ENCODE measurements at regions not wholly inside any gene's neighbourhood (a gene's known extent, or its start where the extent isn't known, plus 50 kb on each side); places are given as distances from the start of the nearest gene placed in this dataset.
"Not testable (repeated sequence)": the region's sequence is repeated elsewhere in the genome, so short reads cannot be mapped to it uniquely, and the experiment has no call there.

DNA sequence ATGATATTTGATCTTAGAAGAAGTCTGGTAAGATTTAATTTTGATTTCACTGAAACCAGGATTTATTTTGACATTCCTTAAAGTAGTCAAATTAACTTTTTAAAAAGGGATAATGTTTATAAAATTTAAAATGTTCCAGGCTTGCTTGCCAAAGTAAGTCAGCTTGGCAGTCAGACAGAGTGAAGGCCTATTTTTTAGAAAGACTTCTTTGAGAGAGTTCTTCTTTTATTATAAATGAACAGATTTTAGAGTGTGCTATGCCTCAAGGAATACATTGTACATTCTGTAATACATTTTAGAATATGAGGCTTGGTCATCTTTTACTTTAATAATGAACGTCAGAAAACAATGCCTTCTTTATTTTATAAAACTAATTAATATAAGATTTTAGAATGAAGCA, 138.7 kb downstream of the DISP1 start:
- no peak for DNase-seq

DNA sequence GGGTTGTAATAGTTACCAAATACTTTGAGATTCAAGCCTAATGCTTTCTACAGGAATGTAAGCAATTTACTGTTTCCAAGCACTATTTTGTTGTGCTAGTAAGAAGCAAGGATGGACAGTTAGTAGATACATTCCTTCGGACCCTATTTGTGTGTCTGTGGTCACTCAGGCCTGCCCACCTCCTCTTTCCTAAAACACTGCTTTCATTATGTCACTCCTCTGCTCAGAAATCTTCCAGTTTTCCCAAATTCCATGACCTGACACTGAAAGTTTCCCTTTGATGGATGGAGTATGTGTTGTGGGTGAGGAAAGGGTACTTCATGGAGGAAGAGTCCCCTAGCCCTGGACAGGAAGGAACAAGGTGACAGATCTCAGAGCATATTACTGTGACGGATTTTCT, 141.1 kb downstream of the DISP1 start:
- DNase-seq = no peak

DNA sequence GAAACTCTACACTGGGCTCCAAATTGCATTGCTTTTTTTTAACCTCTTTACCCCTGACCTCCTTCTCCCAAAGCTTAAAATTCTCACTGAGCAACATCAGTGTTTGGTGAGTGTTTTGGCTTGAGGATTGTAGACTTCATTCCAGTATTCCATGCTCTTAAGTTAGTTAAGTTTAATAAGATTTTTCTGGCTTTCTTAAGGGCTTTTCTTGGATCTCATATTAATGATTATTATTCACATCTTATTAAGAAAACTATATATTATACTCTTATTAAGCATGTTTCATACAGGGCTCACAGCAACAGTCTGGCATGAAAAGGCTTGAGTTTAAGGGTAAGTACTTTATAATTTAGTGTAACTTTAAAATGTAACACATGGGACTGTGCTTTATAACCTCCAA, 141.8 kb downstream of the DISP1 start:
- DNase-seq = no peak

DNA sequence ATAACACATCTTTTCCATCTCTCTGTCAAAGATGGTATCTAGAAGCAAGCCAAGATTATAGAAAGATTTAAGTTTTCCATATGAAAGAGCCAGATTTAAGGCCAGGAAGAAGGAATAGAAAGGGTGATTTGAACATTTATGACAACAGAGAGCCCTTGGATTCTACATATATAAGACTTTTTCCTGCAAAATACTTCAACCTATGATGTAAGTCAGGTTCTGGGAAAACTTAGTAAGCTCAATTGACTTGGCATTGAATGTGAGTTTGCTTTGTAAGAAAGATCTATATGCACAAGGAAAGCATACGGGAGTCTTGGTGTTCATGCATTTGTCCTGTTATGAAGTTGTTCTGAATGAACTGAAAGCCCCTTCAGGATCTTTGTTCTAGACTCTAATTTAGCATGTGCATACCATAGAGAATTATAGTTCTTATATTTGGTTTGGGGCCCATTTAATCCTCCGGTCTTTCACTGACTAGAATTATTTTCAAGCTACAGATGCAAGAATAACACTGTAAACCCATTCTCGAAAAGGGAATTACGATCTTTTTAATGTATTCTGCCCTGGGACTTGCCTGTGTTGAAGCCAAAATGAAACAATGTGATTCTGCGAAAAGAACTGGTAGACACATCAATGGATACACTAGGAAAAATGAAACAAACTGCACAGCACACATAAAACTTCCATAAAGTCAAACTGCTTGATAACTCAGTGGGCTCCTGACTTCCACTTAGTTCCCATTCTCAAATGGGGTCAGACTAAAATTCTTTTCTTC, 152.8 kb downstream of the DISP1 start:
- no peak for DNase-seq

DNA sequence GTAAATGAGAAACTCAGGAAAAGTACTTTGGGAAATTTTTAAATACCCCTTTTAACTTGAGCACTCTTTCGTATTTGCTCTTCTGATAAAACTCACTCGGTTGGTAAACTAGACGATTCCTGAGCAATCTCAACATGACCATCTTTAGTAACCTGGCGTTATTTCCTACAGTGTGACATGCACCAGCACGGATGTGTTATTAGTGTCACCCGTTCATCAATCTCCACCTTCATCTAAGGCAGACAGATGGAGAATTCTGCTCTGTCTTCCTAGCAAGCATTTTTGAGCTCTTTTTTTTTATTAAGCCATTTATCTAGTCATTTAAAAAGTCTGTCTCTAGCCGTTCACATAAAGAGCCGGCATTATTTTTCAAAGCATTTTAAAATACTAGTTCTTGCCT, 155.2 kb downstream of the DISP1 start:
- no peak for DNase-seq

DNA sequence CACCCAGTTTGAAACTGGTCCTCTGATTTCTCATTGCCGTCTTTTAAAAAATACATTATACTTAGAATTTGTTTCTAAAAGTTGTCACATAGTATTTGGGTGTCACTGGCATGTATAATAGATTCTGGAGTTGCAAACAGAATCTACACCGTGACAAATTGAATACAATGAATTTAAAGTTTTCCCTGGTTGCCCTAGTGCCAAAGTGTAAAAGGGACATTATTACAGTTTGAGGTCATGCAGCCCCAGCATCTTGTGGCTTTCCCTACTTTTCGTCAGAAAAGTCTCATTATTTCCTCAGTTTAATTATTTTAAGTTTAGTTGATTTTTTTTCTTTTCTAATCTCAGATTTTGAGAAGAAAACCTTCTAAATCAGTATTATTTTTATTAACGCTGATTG, 155.9 kb downstream of the DISP1 start:
- DNase-seq = no peak

DNA sequence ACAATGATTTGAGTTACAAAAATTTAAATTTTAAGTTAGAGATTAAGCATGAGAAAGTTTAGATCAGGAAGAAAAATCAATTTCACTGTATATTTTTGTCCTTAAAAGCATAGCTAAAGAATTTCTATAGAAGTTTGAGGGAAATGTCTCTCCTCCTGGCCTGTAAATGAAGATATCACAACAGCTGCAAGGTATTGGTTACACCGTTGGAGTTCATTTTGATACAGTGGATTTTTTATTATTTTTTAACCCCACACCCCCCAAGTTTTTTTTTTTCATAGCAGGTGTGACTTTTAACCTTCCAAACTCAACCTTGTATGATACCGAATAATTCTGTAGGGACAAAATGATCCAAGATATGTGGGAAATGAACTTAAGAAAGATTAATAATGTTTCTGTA, 156.3 kb downstream of the DISP1 start:
- no peak for DNase-seq

DNA sequence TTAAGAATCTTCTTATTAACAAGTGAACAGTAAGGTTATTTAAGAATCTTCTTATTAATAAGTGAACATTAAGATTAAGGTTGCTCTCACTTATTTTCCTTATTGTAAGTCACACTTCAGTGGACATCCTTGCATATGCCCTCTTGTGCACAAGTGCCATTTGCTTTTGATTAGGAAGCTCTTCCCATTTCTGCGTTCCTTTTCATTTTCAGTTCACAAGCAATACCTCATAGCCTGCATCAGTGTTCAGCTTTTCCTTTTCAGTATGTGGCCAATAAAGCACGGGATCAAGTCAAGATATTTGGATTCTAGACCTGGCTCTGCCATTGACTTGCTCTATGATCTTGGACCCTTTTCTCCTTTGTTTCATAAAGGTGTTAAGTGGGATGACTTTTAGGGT, 158.7 kb downstream of the DISP1 start:
- DNase-seq = no peak

DNA sequence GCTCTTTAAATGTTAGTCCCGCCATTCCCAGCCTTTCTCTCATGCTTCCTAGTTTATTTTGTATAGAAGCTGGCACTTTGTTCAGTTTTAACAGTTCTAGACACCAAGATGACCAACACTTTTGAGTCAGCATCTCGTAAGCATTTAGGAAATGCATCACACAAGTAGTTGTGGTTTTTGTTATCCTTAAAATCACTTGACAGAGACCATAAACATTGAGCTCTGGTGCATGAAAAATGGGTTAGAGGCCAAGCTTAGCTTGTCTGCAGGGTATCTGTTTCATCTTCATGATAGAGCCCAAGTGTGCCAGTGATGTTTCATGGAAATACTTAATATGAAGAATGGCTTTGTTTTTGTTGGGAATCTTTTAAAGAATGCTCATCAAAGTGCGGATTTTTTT, 159.7 kb downstream of the DISP1 start:
- DNase-seq = no peak

DNA sequence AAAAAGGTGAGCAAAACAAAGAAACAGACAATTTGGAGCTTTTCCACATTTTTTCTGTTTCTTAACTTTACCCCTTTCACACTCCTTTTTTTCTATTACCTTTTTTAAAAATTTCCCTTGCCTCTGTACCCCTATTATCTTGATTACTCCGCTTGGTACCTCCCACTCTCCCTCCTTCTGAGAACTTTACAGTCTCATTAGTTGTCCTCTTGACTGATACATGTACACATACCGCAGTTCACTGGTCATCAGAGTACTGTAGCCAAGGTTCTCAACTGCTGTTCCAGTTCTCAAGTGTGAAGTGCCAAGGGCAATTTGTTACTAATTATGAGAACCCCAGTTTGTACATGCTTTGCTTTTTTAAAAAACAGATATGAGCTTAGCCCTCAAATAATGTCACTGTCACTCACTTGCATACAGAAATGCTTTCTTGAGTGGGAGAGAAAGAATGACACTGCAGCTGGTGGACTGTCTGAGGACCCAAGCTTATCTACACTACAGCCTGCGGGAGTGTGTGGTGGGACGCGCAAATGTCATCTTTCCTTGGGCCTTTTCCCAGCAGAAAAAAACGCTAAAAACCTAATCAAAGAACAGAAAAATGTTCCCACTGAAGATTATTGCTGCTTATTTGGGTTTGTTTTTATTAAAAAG, 160.8 kb downstream of the DISP1 start:
- DNase-seq = no peak

DNA sequence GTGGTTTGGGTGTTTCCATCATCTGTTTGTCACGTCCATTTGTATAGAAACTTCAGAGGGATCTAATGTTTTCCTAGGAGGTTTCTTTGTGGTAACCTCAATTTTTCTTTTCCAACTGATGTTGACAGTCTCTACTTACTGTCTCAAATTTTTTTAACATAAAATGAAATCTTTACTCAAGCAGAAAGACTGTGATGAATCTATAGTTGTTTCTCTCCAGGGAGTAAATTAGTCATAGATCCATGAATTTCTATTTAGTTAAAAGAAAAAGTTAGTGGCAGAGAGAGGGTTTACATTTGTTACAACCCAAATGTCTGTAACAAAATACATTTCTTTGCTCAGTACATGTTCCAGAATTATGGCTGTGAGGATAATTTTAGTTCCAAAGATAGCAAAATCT, 161.6 kb downstream of the DISP1 start:
- no peak for DNase-seq

DNA sequence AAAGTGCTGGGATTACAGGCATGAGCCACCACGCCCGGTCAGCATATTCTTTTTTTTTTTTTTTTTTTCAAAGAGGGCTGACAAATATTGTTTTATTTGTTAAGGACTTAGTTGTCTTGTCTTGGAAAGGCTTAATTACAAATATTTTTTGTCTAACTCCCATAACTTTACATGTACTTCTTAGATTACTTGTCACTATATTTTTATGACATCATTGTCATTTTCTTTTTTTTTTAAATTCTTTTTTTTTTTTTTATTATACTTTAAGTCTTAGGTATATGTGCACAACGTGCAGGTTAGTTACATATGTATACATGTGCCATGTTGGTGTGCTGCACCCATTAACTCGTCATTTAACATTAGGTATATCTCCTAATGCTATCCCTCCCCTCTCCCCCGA, 162.5 kb downstream of the DISP1 start:
- DNase-seq = not testable (repeated sequence)

DNA sequence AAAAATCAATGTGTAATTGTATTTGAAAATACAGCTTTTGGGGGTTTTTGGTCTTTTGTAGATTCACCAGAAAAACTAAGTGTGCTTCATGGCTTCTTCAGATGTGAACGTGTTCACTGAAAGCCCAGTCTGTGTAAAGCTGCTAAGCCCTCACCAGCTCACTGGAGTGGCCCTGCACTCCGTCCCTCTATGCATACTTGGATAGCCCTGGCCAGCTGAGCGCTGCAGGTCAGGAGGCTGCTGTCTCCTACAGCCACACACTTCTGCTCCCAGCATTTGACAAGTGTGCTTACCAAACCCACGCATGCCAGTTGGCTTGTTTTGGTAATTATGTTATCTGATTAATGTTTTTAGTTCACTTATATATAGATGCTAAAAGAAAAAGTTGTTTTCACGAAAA, 163.5 kb downstream of the TLR5 start:
- DNase-seq = no peak

DNA sequence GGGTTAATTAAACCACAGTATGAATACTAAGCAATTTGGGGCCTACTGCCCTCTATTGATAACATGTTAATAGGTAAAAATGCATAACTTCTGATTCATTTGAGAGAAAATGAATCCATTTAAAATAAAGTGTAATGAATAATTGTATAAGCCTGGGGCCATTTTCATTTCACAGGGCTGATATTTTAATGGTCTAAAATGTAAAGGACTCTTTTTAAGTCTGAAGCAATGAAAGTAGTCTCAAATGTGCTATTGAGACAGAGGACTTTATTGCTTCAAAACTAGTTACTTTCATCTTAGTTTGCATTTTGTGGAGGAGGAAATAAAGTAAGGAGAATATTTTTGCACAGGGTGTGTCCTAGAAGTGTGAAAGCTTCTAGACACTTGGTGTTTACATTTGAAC, 155.4 kb downstream of the TLR5 start:
- DNase-seq = no peak

DNA sequence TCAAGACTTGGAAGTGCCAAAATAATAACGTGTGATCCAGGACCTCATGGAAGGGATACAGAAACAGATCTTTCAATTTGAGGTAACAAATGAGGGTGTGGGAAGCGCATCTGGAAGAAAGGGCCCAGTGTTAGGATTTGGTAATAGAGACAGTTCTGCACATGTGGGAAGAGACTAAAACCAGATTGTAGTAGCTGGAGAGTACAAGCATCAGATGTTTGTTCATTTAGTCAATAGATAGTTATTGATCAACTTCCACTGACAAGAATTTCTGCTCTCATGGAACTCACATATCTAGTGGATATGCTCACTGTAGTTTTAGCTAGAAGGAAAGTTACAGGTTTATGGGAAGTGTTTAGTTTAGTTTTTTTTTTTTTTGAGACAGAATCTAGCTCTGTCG, 153.6 kb downstream of the TLR5 start:
- DNase-seq = no peak

DNA sequence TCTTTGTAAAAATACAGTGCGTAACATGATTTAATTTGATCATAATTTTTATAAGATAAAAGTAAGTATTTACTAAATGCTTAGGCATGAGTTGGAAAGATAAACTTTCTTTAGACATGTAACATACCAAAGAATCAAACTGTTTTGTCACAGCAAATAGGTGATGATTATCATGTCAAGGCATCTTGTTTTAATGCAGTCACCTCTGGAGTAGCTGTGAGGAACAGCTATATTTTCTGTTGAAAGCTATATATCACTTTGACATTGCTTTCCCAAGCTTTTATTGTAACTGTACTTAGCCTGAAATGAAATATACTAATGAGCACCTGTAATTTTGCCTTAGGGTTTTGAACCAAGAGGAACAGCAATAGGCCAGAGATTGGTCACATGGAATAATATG, 151.9 kb downstream of the TLR5 start:
- DNase-seq = no peak

DNA sequence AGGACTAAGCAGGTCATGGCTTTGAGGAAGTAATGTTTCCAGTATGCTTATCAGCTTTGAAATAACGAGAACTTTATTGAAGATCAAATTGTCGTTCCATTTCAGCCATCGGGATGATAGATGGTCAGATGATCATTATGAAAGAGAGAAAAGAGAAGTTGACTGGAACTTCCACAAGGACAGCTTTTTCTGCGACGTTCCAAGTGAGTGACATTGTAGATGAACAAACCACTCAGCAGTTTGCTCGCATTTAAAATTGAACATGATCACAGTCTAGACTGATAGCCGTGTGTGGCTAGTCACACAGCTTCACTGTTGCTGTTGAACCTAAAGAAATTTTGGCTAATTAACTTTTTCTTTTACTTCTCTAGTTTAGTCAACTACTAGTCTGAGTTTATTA, 151.1 kb downstream of the TLR5 start:
- DNase-seq = no peak

DNA sequence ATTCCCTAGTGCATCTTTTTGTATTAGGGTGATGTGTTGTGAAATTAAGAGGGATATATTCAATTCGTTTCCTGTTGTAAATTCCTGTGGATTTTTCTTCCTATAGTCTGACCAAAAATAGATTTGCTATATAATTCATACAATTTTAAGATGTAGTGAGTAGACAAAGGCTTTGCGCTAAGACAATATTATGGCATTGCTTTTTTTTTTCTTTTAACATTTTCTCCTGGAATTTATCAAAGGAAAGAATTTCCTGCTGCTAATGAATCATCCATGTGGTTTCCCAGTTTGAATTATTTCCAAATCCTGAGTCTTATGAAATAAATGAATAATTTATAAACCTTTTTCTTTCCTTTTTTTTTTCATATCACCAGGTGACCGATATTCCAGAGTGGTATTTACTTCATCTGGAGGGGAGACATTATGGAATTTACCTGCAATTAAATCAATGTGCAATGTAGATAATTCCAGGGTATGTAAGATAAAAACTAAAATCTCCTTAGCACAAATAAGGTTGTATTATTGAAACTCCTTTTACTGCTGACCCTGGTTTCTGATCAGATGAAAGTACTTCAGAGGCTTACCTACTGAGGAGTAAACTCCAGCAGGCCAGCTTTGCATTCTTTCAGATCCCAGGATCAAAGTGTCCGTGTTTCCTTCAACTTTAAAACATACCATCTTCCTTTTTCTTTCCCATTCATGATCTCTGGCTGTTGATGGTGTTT, 148.4 kb downstream of the TLR5 start:
- peak in 1 of 2 experiments; percentile 17 for DNase-seq

DNA sequence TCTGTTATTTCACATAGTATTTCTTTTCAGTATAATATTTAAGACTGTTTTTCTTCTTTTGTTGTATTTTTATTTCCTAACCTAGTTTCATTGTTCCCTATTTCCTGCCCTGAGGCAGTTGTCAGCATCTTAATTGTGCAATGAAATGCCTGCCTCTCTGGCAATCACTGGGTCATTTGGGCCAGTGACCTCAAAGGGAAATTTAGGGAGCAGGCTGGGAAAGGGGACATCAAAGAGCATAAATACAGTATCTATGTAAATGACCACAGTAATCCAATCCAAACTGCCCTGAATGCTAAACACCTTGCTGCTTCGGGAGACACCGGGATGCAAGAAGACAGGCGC, 147.8 kb downstream of the TLR5 start:
- no peak for DNase-seq

DNA sequence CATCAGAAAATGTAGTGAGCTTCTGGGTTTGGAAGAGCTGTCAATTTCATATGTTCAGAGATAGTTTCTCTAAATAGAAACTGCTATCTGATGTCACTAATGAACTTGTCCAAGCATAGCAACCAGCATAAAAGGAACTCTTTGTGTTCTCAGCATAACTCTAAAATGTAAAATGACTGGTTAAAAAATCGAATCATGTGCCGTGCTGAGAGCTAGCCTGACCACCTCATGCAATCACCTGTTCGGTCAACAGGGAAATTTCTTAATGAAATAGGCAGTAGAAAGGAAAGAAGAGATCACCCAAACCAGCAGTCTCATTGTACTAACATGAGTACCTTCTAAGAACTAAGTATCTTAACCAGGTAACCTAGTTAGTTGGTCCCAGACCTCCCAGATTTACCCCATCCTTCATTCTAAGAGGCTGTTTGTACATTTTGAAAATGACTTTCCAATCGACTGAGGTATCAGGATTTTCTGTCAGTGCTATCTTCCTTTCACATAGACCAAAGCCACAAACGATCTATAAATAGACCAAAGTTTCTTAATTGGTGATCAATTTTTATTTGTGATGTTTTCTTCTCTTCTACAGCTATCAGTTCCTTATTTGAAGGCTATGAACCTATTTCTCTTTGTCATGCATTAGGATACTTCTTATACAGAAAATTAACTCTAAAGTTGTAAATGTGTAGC, 147.3 kb downstream of the TLR5 start:
- DNase-seq = no peak

DNA sequence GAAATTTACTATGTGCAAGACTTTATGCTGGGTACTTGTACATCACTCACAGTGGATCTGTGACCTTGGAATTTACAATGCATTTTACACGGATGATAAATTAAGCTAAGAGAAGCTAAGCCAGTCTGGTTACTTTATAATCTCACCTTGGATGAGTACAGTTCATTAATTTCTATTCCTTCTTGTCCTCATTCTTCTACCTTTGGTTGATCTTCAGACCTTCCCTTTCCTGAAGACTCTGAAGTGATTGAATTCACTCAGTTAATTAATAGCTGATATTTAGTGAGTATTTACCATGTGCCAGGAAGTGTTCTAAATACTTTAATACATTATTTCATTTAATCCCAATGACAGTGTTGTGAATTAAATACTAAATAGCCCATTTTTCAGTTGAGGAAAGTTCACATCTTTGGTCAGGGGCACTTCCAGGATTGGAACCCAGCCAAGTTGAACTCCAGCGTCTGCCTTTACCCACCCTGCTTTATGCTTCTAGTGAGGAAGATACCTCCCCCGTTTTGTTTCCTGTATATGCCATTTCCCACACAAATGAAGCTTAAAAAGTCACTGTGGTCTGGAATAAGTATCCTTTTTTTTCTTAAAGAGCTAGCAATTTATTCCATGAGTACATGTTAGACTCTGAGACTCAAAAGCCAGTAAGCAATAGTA, 146.6 kb downstream of the TLR5 start:
- DNase-seq = no peak

DNA sequence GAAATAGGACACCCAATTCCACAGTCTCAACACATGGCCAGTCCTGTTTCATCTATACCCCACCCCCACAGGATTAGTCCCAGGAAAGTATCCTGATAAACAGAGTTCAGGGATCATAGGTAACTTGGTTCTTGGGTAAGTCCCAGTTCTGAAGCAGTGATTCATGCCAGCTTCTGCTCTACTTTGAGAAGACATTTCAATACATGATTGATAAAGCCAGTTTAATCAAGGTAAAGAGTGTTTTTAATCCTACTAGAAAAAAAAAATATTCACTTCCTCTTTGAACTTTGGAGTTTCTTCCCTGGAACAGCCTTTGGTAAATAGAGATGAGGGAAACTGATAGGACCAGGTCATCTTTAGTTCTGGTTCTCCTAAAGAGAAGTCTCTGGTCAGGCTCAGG, 142.4 kb downstream of the TLR5 start:
- no peak for DNase-seq
